ENCODE measurements at regions not wholly inside any gene's neighbourhood (a gene's known extent, or its start where the extent isn't known, plus 50 kb on each side); places are given as distances from the start of the nearest gene placed in this dataset.

DNA sequence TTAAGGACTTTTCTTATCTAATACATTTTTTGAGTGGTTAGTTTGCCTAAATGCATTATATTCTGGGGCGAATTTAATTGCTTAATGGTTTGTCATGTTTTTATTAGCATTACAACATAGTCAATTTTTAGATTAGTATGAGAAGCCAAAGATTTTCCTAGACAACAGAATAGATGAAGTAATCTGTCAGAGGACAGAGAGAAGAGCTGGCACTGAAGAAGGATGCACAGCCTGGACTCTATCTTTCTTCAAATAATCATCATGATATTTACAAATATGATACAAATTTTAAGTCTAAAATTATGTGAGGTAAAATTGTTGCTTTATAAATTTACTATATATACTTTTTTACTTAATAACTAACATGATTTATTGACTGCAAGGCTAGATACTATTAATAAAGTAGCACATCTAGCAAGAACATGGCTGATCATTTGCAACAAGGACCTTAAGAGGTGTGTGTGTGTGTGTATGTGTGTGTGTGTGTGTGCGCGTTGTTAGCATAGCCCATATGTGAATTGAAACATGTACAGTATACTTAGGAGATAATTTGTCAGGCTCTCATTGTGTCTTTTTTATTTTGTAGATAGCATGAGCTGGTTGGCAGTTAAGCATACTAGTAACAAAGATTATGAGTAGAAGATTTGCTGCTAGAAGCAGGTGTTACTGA, 752.2 kb downstream of the DCDC2C start:
- Histone ChIP-seq H3K27me3 (ENCODE audit: low read depth, low read length) (no peaks in the 10 kb centered on the region), H3K9ac (ENCODE audit: low read length) (no peak overlapping the region), H2AFZ (ENCODE audit: low read depth, low read length) (no peak overlapping the region), H3K79me2 (ENCODE audit: low read length) (no peaks in the 10 kb centered on the region), H3K27ac (ENCODE audit: low read length) (no peak overlapping the region), H4K20me1 (ENCODE audit: insufficient read depth, low read length) (no peaks in the 10 kb centered on the region), H3K4me2 (ENCODE audit: low read length) (no peak overlapping the region), H3K9me3 (ENCODE audit: insufficient read depth, low read length) (no peaks in the 10 kb centered on the region), H3K4me3 (ENCODE audit: low read length) (no peak overlapping the region), H3K4me1 (ENCODE audit: low read length) (no peaks in the 10 kb centered on the region), H3K36me3 (replicated peaks; ENCODE audit: low read depth, low read length) (no peaks in the 10 kb centered on the region)
- TF ChIP-seq CTCF (IDR thresholded peaks at IDR 0.05; ENCODE audit: low read depth, low read length) (no peak), EZH2phosphoT487 (IDR thresholded peaks at IDR 0.05; ENCODE audit: low read depth) (no peak)

DNA sequence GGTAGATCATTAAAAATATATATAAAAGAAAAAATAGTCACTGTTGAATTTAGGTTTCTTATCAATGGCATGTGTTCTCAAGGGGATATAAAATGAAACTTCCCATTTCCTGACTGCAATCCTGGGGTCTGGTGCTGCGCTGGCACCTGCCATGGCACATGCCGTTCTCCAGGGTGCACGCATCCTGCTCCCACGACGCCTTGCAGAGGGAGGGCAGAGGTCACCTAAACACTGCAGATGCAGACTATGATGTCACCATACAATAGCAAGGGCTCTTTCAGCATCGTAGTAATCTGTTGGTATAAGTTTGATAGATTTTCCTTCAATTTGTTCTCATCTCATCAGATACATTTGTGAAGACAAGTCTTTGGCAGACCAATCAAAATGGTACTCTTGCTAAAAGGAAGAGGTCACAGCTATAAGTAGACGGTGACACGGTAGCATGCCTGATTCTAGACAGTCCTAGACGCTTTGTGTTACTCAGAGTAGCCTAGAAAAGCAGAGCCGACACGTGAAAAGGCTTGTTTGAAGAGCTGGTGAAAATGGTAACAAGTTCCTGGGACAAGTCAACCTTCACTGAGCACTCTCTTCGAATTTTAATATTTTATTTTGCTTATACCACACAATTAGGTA, 761.4 kb downstream of the DCDC2C start:
- Histone ChIP-seq H3K9ac (ENCODE audit: low read length) (no peak overlapping the region), H3K4me1 (ENCODE audit: low read length) (peaks cover 8% of the 10 kb centered on the region), H3K4me3 (ENCODE audit: low read length) (no peak overlapping the region), H2AFZ (ENCODE audit: low read depth, low read length) (no peak overlapping the region), H4K20me1 (ENCODE audit: insufficient read depth, low read length) (no peaks in the 10 kb centered on the region), H3K36me3 (replicated peaks; ENCODE audit: low read depth, low read length) (no peaks in the 10 kb centered on the region), H3K27ac (ENCODE audit: low read length) (no peak overlapping the region), H3K79me2 (ENCODE audit: low read length) (no peaks in the 10 kb centered on the region), H3K27me3 (ENCODE audit: low read depth, low read length) (no peaks in the 10 kb centered on the region), H3K9me3 (ENCODE audit: insufficient read depth, low read length) (no peaks in the 10 kb centered on the region), H3K4me2 (ENCODE audit: low read length) (no peak overlapping the region)
- no peak for TF ChIP-seq EZH2phosphoT487 (IDR thresholded peaks at IDR 0.05; ENCODE audit: low read depth)
- no peak for TF ChIP-seq CTCF (IDR thresholded peaks at IDR 0.05; ENCODE audit: low read depth, low read length)

GRCh38 chr2:4465671-4466070, 762.3 kb downstream of the DCDC2C start:
- TF ChIP-seq EZH2phosphoT487 (IDR thresholded peaks at IDR 0.05; ENCODE audit: low read depth) (no peak), CTCF (IDR thresholded peaks at IDR 0.05; ENCODE audit: low read depth, low read length) (no peak)
- no peak overlapping the region for H3K9ac ChIP-seq (ENCODE audit: low read length)
- H3K9me3 ChIP-seq (ENCODE audit: insufficient read depth, low read length) = no peaks in the 10 kb centered on the region
- no peak overlapping the region for H3K4me3 ChIP-seq (ENCODE audit: low read length)
- no peaks in the 10 kb centered on the region for H3K79me2 ChIP-seq (ENCODE audit: low read length)
- no peak overlapping the region for H3K27ac ChIP-seq (ENCODE audit: low read length)
- no peak overlapping the region for H2AFZ ChIP-seq (ENCODE audit: low read depth, low read length)
- no peak overlapping the region for H3K4me2 ChIP-seq (ENCODE audit: low read length)
- no peaks in the 10 kb centered on the region for H3K36me3 ChIP-seq (replicated peaks; ENCODE audit: low read depth, low read length)
- H4K20me1 ChIP-seq (ENCODE audit: insufficient read depth, low read length) = no peaks in the 10 kb centered on the region
- H3K27me3 ChIP-seq (ENCODE audit: low read depth, low read length) = no peaks in the 10 kb centered on the region
- H3K4me1 ChIP-seq (ENCODE audit: low read length) = peaks cover 8% of the 10 kb centered on the region

- no peaks in the 10 kb centered on the region for H3K36me3 ChIP-seq (replicated peaks; ENCODE audit: low read depth, low read length)
- no peak overlapping the region for H3K9ac ChIP-seq (ENCODE audit: low read length)
- H3K4me1 ChIP-seq (ENCODE audit: low read length) = no peaks in the 10 kb centered on the region
- no peaks in the 10 kb centered on the region for H3K79me2 ChIP-seq (ENCODE audit: low read length)
- no peak overlapping the region for H3K27ac ChIP-seq (ENCODE audit: low read length)
- TF ChIP-seq EZH2phosphoT487 (IDR thresholded peaks at IDR 0.05; ENCODE audit: low read depth) = no peak
- no peak for TF ChIP-seq CTCF (IDR thresholded peaks at IDR 0.05; ENCODE audit: low read depth, low read length)
- H3K9me3 ChIP-seq (ENCODE audit: insufficient read depth, low read length) = no peaks in the 10 kb centered on the region
- H4K20me1 ChIP-seq (ENCODE audit: insufficient read depth, low read length) = no peaks in the 10 kb centered on the region
- H3K4me2 ChIP-seq (ENCODE audit: low read length) = no peak overlapping the region
- H2AFZ ChIP-seq (ENCODE audit: low read depth, low read length) = no peak overlapping the region
- no peaks in the 10 kb centered on the region for H3K27me3 ChIP-seq (ENCODE audit: low read depth, low read length)
- H3K4me3 ChIP-seq (ENCODE audit: low read length) = no peak overlapping the region
These were observed 772.2 kb downstream of the DCDC2C start for GRCh38 chr2:4475618-4476017.

Data from OCI-LY3 (cell line).